Astrocyte of the cerebellum (primary cell): ENCODE measurements at regions not wholly inside any gene's neighbourhood (a gene's known extent, or its start where the extent isn't known, plus 50 kb on each side); places are given as distances from the start of the nearest gene placed in this dataset.

Experiments
- DNase-seq: peaks from one replicate; pipeline ENCODE4 v3.0.0-alpha.2; 2011; ENCODE audit warnings: low read depth
- H3K4me3 ChIP-seq: 2 replicates; pipeline ENCODE4 v1.5.1; 2011; ENCODE audit warnings: mild to moderate bottlenecking, low read depth, low read length, moderate library complexity
- CTCF ChIP-seq: IDR thresholded peaks from 2 replicates; pipeline ENCODE4 v1.5.1; 2012; ENCODE audit warnings: low read length, low read depth, moderate library complexity, mild to moderate bottlenecking; ENCODE audit errors: missing control alignments
- in situ Hi-C: cut with HindIII; loops from 2 replicates; pipeline ENCODE4 v1.10.0; 2017; ENCODE audit warnings: low sequenced_read_pairs

- TF ChIP-seq CTCF, result no peak
- in situ Hi-C loops, result no loop called here
- H3K4me3 ChIP-seq, result no peak overlapping the region
- DNase-seq, result no peak
These were observed 90.9 kb upstream of the ROBO2 start for GRCh38 chr3:76949033-76949432.

GRCh38 chr3:76949462-76949861, 90.4 kb upstream of the ROBO2 start:
- DNase-seq, result no peak
- in situ Hi-C loops, result no loop called here
- TF ChIP-seq CTCF, result no peak
- no peak overlapping the region for H3K4me3 ChIP-seq

DNA sequence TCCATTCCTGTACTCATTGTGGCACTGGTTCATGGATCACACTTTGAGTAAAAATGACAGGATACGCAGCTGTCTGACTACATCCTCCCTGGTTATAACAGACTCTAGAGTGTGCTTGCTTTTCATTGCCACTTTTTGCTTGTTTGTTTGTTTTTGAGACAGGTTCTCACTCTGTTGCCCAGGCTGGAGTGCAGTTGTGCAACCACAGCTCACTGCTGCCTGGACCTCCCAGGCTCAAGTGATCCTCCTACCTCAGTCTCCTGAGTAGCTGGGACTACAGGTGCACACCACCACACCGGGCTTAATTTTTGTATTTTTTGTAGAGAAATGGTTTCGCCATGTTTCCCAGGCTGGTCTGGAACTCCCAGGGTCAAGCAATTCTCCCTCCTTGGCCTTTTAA, 89.3 kb upstream of the ROBO2 start:
- in situ Hi-C loops, result no loop called here
- H3K4me3 ChIP-seq, result no peak overlapping the region
- no peak for DNase-seq
- no peak for TF ChIP-seq CTCF

GRCh38 chr3:76954412-76954811, 85.5 kb upstream of the ROBO2 start:
- DNase-seq, result no peak
- H3K4me3 ChIP-seq, result no peak overlapping the region
- in situ Hi-C loops, result no loop called here
- no peak for TF ChIP-seq CTCF

GRCh38 chr3:76958274-76958673, 81.6 kb upstream of the ROBO2 start:
- H3K4me3 ChIP-seq, result no peak overlapping the region
- in situ Hi-C loops, result no loop called here
- no peak for TF ChIP-seq CTCF
- no peak for DNase-seq

DNA sequence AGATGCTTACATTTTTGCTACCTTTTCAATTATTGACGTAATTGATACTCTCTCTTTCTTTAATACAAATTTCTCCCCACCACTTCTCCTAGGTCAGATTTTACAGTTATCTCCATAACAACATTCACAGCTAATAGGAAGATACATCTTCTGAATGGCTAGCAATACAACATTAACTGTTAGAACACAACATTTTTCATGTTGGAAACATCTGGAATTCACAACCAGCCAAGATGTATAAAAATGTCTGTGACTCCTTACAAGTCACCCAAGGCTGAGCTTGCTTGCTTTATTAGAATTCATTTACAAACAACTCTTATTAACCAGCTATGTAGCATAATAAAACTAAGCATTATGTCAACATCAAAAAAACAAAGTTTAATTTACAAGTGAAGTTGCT, 81.0 kb upstream of the ROBO2 start:
- no peak for TF ChIP-seq CTCF
- no peak overlapping the region for H3K4me3 ChIP-seq
- in situ Hi-C loops, result no loop called here
- DNase-seq, result no peak

GRCh38 chr3:76961284-76961683, 78.6 kb upstream of the ROBO2 start:
- no peak overlapping the region for H3K4me3 ChIP-seq
- no peak for TF ChIP-seq CTCF
- in situ Hi-C loops, result no loop called here
- DNase-seq, result no peak
